ENCODE measurements at regions not wholly inside any gene's neighbourhood (a gene's known extent, or its start where the extent isn't known, plus 50 kb on each side); places are given as distances from the start of the nearest gene placed in this dataset.

GRCh38 chr1:30111431-30111830 lies 612.0 kb downstream of the MATN1 start:
- H3K79me2 ChIP-seq (ENCODE audit: insufficient read depth, low read length) = no peaks in the 10 kb centered on the region
- Mint-ChIP-seq H3K36me3 (ENCODE audit: low read depth, unreplicated experiment) (no peaks in the 10 kb centered on the region), H3K9me3 (ENCODE audit: unreplicated experiment) (no peaks in the 10 kb centered on the region), H3K27ac (ENCODE audit: unreplicated experiment) (no peak overlapping the region), H3K27me3 (ENCODE audit: low read depth, unreplicated experiment) (peaks cover 58% of the 10 kb centered on the region), H3K4me1 (ENCODE audit: low read depth, unreplicated experiment) (no peaks in the 10 kb centered on the region), H3K4me3 (ENCODE audit: unreplicated experiment) (no peak overlapping the region)
- peaks cover 30% of the 10 kb centered on the region for H3K27me3 ChIP-seq (ENCODE audit: insufficient read depth, low read length)
- no peak for FAIRE-seq
- H3K9me3 ChIP-seq (ENCODE audit: insufficient read depth, low read depth, low read length) = no peaks in the 10 kb centered on the region
- H3K27ac ChIP-seq (ENCODE audit: low read depth, low read length) = no peak overlapping the region
- TF ChIP-seq EZH2 (IDR thresholded peaks at IDR 0.05; ENCODE audit: insufficient read depth, low read length) (no peak), CTCF (IDR thresholded peaks at IDR 0.05; ENCODE audit: insufficient read depth, low read depth, low read length) (peak; percentile 50)
- no peak overlapping the region for H3K9ac ChIP-seq (ENCODE audit: low read length)
- H3K36me3 ChIP-seq (ENCODE audit: insufficient read depth, low read length) = no peaks in the 10 kb centered on the region
- H2AFZ ChIP-seq (ENCODE audit: low read depth, low read length) = no peak overlapping the region
- no peak overlapping the region for H3K4me2 ChIP-seq (ENCODE audit: low read length)
- H4K20me1 ChIP-seq (ENCODE audit: insufficient read depth, low read length) = no peaks in the 10 kb centered on the region
- DNase-seq (ENCODE audit: low read depth) = peak; percentile 14
- no peaks in the 10 kb centered on the region for H3K4me1 ChIP-seq (ENCODE audit: insufficient read depth, low read length)
- H3K4me3 ChIP-seq (ENCODE audit: insufficient read depth, low read depth, low read length) = no peak overlapping the region

- no peak for FAIRE-seq
These were observed 612.5 kb downstream of the MATN1 start for GRCh38 chr1:30110846-30111245.

More at GRCh38 chr1:30110846-30111245, 612.5 kb downstream of the MATN1 start:
- Histone ChIP-seq H3K4me3 (ENCODE audit: insufficient read depth, low read depth, low read length) (no peak overlapping the region), H3K79me2 (ENCODE audit: insufficient read depth, low read length) (no peaks in the 10 kb centered on the region), H3K27ac (ENCODE audit: low read depth, low read length) (no peak overlapping the region), H3K4me1 (ENCODE audit: insufficient read depth, low read length) (no peaks in the 10 kb centered on the region), H3K4me2 (ENCODE audit: low read length) (no peak overlapping the region), H3K9me3 (ENCODE audit: insufficient read depth, low read depth, low read length) (no peaks in the 10 kb centered on the region), H3K27me3 (ENCODE audit: insufficient read depth, low read length) (peaks cover 31% of the 10 kb centered on the region), H3K36me3 (ENCODE audit: insufficient read depth, low read length) (no peaks in the 10 kb centered on the region), H2AFZ (ENCODE audit: low read depth, low read length) (no peak overlapping the region), H3K9ac (ENCODE audit: low read length) (no peak overlapping the region), H4K20me1 (ENCODE audit: insufficient read depth, low read length) (no peaks in the 10 kb centered on the region)
- H3K9me3 Mint-ChIP-seq (ENCODE audit: unreplicated experiment) = no peaks in the 10 kb centered on the region
- peaks cover 60% of the 10 kb centered on the region for H3K27me3 Mint-ChIP-seq (ENCODE audit: low read depth, unreplicated experiment)
- no peaks in the 10 kb centered on the region for H3K4me1 Mint-ChIP-seq (ENCODE audit: low read depth, unreplicated experiment)
- TF ChIP-seq CTCF (IDR thresholded peaks at IDR 0.05; ENCODE audit: insufficient read depth, low read depth, low read length) (no peak), EZH2 (IDR thresholded peaks at IDR 0.05; ENCODE audit: insufficient read depth, low read length) (no peak)
- H3K27ac Mint-ChIP-seq (ENCODE audit: unreplicated experiment) = no peak overlapping the region
- H3K4me3 Mint-ChIP-seq (ENCODE audit: unreplicated experiment) = no peak overlapping the region
- DNase-seq (ENCODE audit: low read depth) = no peak
- H3K36me3 Mint-ChIP-seq (ENCODE audit: low read depth, unreplicated experiment) = no peaks in the 10 kb centered on the region
